HG03060 (cell line): ENCODE measurements at regions not wholly inside any gene's neighbourhood (a gene's known extent, or its start where the extent isn't known, plus 50 kb on each side); places are given as distances from the start of the nearest gene placed in this dataset.
"Not testable (repeated sequence)": the region's sequence is repeated elsewhere in the genome, so short reads cannot be mapped to it uniquely, and the experiment has no call there.

Experiments
- ATAC-seq: cut with Tn5 transposase; IDR thresholded peaks from one replicate; pipeline ENCODE4 v1.9.1; 2021; ENCODE audit warnings: low read depth, moderate number of reproducible peaks; ENCODE audit not compliant: unreplicated experiment

DNA sequence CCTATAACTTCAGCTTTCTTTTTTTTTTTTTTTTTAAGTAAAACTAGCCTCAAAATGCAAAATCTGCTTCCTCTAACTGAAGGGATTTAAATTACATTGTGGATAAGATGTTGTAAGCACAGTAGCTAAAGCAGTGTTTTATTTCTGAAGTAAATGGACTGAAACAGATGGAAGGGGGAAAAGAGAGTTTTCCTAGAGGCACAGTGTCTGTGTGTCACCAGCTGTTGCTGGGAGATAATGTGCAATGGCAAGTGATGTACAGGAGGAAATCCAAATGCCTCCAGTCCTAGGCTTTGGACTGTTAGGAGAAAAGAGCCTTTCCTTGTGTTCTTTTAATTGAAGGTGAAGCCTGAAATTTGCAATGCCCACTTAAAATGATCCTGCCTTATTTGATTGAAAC is 672.1 kb downstream of the GRXCR1 start:
- ATAC-seq, result no peak

DNA sequence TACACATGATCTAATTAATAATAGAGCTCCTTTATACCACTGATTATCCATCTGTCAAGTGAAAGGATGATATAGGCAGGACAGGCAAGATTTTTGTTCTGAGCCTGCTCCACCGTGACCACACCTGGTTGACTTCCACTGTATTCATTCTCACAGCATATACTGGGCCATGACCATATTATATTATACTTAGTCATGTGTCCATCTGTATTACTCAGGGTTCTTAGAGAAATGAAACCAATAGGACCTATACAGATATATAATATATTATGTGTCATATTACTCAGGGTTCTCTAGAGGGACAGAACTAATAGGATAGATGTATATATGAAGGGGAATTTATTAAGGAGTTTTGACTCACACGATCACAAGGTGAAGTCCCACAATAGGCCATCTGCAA is 675.1 kb downstream of the GRXCR1 start:
- no peak for ATAC-seq

DNA sequence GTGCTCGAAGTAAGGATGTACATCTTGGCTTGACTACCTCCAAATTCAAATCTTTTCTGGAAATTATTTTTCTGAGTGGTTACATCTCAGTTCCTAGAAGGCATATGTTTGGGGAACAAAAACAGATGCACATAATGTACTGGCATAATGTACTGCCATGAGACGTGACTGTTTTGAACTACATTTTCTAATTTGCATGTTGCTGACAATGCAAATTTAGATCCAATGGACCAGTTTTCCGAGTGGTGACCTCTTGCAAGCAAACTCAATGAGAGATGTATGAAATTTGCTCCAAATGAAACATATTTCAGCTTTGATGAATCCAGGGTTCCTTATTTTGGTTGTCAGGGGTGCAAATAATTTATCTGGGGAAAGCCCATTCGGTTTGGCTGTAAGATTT is 694.3 kb downstream of the GRXCR1 start:
- ATAC-seq, result no peak

DNA sequence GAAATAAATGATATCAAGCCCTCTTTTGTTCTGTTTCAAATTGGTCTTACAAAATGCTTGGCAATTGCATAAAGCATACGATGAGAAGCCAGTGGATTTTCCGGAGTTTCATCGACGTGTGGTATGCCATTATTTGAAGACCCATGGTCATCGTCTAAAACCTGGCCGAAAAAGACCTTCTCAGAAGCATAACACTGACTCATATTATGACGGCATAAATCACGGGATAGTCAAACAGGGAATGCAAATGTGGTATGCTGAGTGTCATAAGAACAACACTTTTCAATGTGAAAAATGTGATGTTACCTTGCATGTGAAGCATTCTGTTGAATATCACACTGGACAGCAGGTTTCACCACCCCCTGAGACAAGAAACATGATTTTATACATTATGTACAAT is 695.2 kb downstream of the GRXCR1 start:
- no peak for ATAC-seq

DNA sequence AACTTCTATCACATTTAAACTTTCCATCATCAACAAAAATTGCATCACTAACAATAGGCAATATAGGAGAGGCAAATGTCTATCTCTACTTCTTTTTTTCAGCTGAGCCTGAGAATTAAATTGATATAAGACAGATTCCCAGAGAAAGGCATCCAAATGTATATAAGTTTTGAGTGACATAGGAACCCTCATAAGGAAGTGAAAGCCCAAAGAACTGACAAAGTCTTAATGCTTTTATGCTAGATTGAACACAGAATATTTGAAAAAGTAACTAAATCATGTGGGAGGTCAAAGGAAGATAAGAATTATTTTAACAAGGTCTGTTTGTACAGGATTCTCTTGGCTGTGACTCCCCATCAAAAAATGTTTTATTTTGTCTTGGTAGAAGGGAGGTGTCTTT is 714.9 kb downstream of the GRXCR1 start:
- no peak for ATAC-seq

DNA sequence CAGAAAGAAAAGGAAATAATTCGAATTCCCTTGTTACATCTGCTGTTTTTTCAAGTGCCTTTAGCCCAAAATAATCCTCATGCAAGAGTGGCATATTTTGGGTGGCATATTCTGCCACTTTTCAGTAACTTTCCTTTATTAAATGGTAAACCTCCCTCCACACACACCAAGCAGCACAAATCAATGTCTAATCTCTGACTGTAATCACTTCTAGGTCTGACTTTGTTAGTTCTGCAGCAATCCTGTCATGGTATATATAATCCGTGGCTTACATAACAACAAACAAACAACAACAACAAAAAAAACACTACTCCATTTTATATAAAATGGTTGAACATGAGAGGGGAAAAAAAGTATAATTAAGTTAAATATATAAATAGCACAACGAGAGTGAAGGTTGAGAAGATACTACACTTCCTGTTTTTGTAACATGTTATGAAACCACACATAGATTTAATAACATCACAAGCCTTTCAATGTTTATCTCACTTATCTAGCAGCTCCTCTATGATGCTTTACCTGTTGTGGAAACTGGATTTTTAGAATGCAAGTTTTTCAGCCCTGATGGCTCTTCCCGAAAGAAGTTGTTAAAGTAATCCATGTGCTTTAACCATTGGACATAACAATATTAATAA is 715.4 kb downstream of the GRXCR1 start:
- ATAC-seq, result peak; percentile 44

DNA sequence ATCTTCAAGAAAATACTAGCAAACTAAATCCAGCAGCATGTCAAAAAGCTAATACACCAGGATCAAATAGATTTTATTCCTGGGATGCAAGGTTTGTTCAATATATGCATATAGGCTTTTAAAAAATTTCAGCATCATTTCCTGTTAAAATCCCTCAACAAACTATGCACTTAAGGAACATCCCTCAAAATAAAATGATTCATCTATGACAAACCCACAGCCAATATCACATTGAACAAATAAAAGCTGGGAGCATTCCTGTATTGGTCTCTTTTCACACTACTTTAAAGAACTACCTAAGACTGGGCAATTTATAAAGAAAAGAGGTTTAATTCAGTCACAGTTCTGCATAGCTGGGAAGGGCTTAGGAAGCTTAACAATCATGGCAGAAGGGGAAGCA is 726.7 kb downstream of the GRXCR1 start:
- ATAC-seq, result no peak

DNA sequence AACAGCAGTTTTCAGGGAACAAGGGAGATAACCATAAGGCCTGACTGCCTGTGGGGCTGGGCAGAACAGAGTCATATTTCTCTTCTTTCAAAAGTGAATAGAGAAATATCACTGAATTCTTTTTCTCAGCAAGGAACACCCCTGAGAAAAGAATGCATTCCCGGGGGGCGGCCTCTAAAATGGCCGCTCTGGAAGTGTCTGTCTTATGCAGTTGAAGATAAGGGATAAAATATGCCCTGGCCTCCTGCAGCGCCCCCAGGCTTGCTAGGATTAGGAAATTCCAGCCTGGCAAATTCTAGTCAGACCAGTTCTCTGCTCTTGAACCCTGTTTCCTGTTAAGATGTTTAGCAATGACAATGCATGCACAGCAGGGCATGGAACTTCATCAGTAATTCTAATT is 745.4 kb downstream of the GRXCR1 start:
- ATAC-seq, result not testable (repeated sequence)

DNA sequence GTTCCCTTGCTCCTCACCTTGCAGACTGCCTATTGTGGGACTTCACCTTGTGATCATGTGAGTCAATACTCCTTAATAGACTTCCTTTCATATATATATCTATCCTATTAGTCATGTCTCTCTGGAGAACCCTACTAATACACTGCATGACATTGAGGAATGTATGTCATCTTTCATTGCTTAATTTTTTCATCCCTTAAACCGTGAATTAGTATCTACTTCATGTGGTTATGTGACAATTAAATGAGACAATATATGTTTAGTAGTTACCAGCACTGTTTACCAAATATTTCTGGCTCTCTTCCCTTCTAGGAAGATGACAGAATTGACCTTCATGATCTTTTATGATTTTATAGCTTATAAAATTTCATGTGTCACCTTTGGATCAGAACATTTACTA is 759.5 kb downstream of the GRXCR1 start:
- ATAC-seq, result no peak

DNA sequence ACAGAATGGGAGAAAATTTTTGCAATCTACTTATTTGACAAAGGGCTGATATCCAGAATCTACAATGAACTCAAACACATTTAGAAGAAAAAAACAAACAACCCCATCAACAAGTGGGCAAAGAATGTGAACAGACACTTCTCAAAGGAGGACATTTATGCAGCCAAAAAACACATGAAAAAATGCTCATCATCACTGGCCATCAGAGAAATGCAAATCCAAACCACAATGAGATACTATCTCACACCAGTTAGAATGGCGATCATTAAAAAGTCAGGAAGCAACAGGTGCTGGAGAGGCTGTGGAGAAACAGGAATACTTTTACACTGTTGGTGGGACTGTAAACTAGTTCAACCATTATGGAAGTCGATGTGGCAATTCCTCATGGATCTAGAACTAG is 767.0 kb downstream of the GRXCR1 start:
- ATAC-seq, result not testable (repeated sequence)

DNA sequence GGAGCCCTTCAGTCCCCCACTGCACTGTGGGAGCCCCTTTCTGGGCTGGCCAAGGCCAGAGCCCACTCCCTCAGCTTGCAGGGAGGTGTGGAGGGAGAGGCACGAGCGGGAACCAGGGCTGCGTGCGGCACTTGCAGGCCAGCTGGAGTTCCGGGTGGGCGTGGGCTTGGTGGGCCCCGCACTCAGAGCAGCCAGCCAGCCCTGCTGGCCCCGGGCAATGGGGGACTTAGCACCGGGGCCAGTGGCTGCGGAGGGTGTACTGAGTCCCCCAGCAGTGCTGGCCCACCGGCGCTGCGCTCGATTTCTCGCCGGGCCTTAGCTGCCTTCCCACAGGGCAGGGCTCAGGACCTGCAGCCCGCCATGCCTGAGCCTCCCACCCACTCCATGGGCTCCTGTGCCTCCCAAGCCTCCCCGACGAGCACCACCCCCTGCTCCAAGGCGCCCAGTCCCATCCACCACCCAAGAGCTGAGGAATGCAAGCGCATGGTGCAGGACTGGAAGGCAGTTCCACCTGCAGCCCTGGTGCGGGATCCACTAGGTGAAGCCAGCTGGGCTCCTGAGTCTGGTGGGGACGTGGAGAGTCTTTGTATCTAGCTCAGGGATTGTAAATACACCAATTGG is 776.2 kb downstream of the KCTD8 start:
- ATAC-seq, result not testable (repeated sequence)

DNA sequence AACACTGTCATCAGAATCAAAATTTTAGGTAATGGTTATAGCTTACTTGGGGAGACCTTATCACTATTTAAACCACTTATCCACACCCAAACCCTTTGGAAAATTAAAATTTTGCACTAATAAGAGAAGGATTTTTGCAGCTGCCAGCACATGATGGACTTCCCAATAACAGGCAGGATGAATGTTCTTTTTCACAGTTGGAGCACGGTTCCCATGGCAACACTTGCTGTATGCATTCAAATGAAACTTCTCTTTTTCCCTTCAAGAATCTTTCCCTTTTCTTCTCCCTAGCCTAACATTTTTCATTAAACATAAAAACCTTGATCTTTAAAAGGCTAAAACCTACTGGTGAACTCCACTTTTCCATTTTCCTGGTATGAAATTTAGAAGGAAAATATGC is 768.2 kb downstream of the KCTD8 start:
- ATAC-seq, result no peak

DNA sequence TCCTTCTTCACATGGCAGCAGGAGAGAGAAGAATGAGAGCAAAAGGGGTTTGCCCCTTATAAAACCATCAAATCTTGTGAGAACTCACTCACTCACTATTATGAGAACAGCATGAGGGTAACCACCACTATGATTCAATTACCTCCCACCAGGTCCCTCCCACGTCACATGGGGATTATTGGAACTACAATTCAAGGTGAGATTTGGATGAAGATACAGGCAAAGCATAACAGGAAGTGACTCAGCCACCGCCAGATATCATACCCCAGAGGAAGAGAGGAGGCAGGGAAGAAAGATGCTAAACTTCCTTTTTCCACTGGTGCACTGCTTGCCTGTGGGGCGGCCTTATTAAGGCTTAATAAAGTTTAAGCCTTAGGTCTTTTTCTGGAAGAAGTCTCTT is 766.1 kb downstream of the KCTD8 start:
- ATAC-seq, result no peak

DNA sequence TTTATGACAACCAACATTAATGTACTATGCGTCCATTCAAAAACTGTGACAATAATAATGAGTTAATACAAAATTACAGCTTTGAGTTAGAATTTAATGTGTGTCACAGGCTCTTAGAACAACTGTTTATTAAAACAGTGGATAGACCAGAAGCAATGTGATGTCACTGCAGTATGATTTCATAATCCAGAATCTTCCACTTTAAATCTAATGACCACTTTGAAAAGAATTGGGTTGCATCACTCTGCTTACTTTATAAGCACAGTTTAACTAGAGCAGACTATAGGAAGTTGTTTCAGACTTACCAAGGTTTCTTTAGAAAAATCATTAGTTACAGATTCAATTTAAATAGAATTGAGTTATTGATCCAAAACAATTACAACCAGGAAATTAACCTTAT is 758.5 kb downstream of the KCTD8 start:
- ATAC-seq, result no peak

DNA sequence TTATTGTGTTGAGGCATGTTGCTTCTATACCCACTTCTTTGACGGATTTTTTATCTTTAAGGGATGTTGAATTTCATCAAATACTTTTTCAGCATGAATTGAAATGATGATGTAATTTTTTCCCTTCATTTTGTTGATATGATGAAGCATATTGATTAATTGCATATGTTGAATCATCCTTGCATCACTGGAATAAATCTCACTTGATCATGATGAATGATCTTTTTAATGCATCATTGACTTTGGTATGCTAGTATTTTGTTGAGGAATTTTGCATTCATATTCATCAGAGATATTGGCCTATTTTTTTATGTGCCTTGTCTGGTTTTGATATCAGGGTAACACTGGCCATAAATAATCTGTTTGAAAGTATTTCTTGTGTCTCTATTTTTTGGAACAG is 754.7 kb downstream of the KCTD8 start:
- ATAC-seq, result no peak

DNA sequence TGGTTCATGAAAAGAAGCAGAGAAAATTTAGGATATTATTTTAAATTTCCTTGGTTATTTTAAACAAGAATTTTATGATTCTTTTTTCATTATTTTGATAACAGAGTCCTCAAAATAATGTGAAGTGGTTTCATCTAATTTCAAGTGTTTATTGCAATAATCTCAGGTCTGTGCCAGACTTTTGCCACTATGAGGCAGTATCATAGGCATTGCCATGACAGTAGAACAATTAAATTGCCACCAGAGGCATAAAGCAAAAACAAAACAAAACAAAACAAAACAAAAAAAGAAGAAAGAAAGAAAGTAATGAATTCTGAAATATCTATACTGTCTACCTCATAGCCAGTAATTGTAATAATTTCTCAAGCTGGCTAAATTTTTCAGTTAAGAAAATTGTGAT is 739.2 kb downstream of the KCTD8 start:
- ATAC-seq, result no peak

DNA sequence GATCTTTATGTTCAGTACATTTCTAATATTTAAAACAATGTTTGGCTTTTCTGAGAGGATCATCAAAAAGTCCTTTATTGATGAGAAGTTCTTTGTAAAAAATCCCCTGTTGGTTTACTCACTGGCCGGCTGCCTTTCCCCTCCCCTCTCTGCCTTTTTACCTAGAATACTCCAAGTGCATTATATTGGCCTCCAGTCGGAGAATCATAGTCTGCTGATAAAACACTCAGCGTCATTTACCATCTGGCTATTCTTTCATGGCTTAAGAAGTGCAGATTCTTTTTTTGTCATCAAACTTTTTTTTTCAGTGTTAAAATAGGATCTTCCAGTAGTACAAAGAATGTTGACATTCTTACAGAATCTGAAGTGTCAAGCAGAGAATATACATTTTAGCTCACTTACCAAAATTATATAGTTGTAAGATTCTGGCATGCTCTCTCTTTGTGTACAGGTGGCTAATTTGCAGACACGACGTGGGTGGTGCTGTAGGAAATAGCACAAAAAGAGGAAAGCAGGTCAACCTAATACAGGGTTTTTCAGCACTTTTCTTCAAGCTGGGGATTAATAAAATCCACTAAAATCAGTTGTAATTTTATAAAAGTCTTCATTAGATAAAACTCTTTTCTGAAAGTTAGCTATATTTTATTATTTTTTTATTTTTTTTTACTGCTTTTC is 731.8 kb downstream of the KCTD8 start:
- ATAC-seq, result no peak

DNA sequence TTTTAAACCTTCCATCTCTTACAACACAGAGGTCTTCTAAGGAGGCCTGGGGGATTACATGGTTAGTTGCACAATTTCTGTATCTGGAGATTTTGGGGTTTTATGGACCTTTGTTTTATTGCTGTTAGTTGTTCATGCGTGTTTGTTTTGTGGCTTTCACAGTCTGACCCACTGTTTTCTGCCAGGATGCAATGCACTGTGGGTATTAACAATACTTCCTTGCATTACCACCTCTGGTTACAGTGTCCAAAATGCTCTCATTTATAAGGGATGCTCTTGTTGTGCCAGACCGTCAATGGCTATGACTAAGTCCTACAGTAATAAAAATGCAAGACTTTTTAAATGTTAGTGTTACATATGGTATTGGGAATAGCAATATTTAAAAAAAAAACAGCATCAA is 730.2 kb downstream of the KCTD8 start:
- no peak for ATAC-seq

DNA sequence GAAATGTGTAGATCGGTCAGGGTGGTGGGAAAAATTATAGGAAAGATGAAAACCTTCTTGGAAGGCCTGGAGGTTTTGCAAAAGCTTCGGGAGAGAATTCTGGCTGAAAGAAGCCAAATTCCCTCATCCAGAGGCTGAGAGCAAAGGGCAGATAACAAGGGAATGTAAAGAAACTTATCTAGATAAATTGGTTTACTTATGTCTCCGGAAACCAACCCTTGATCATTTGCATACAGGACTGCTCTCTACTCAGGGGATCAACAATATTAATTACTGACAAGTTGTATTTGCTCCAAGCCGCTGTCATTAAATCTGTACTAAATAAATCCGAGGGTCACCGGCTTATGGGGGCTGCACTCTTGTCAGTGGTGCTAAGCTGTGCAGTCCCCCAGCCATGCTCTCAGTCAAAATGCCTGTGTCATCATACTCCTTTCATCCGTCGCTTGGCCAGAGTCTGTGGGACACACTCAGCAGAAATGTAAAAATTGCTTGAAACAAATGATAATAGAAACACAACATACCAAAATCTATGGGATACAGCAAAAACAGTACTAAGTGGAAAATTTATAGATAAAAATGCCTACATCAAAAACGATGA is 715.7 kb downstream of the KCTD8 start:
- ATAC-seq, result no peak

DNA sequence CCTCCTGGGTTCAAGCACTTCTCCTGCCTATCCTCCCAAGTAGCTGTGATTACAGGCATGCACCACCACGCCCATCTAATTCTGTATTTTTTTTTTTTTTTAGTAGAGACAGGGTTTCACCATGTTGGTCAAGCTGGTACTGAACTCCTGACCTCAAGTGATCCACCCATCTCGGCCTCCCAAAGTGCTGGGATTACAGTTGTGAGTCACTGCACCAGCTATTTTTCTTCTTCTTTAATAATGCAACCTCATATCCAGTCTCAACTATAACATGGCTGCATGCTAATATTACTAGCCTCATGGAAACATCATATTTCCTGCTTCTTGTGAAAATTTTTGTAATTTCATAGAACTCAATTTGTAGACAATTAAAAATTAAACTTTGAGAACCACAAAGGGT is 706.5 kb downstream of the KCTD8 start:
- ATAC-seq, result no peak

DNA sequence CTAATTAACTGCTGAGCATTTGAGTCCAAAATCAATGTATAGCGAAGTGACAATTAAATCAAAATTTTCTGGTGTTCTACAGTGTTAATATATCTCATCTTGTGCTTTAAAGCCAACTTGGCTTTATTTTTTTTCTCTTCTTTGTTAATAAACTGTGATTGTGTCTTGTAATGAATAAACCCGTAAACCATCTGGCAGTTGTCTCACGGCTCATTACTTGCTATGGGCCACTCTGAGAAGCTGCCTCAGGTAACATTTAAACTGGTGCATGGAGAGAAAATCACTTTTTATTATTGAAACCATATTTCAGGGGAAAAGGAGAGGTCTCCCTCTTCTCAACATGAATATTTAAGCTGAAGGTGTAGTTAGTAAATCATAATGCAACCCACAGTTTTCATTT is 694.0 kb downstream of the KCTD8 start:
- no peak for ATAC-seq

DNA sequence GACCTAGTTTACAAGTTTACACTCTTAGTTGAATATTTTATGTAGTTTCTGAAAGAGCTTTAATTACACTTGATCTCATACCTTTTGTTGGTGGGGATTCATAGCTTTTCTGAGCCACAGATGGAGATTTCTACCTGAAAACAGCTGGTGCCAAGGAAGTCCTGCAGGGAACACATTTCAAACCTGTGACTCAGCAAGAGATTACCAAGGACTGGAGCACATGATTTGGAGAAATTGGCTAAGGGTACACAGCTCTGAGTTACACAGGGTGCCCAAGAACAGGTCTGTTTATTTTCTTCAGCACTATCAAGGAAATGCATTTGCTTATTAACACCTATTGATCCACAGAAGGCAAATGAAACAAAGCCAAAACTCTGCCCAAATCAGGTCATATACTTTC is 691.5 kb downstream of the KCTD8 start:
- no peak for ATAC-seq
